ENCODE measurements at regions not wholly inside any gene's neighbourhood (a gene's known extent, or its start where the extent isn't known, plus 50 kb on each side); places are given as distances from the start of the nearest gene placed in this dataset.

DNA sequence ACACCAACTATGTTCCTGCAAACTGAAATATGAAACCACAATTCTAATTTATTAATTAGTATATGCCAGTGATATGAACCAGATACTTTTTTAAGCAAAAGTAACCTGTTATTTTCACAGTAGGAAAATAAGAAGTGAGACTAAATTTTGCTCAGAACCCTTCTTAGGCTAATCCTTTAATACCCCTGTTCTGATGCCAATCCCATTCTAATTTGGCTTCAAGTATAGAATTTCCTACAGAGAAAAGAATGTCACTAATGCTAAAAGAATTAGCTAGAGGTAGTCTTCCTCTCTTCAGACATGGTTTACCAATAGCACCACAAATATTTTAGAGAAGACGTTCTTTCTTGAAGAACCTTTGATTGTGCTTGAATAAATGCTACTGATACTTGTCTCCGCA lies 758.4 kb downstream of the FLRT2 start:
- no peak for DNase-seq
- no peaks in the 10 kb centered on the region for H3K36me3 ChIP-seq
- no peak overlapping the region for H3K4me3 ChIP-seq
- no peaks in the 10 kb centered on the region for H3K27me3 ChIP-seq
- no peaks in the 10 kb centered on the region for H3K9me3 ChIP-seq

DNA sequence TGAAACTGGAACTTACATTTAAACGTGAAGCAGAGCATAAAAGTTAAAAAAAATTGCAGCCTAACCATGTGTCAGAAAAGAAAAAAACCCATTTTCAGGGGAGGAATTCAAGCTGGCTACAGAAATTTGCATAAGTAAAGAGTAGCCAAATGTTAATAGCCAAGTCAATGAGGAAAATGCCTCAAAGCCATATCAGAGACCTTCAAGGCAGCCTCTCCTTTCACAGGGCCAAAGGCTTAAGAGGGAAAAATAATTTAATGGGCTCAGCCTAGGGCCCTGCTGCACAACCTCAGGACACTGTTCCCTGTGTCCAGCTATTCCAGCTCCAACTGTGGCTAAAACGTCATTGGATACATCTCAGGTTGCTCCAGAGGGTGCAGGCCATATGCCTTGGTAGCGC lies 749.5 kb downstream of the FLRT2 start:
- no peaks in the 10 kb centered on the region for H3K36me3 ChIP-seq
- no peak for DNase-seq

DNA sequence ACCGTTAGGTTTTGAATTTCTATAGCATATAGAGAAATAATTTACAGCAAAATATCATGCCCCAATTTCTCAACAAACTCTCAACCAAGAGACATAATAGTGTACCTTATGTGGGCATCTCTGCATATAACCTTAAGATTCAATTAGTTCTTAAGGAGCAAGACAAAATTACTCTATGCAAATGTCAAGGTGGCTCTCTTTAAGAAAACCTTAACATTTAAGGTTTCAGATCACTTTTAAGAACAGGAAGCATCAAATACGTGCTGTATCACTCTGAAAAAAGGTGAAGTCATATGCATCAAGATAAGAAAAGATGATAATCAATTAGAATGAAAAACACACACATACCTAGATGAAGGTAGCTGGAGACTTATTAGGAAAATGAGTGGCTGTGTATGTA lies 728.0 kb downstream of the FLRT2 start:
- H3K36me3 ChIP-seq: no peaks in the 10 kb centered on the region
- H3K9me3 ChIP-seq: no peaks in the 10 kb centered on the region
- H3K27me3 ChIP-seq: no peaks in the 10 kb centered on the region
- no peak overlapping the region for H3K4me3 ChIP-seq
- no peak for DNase-seq

More for the DNA sequence above, 749.5 kb downstream of the FLRT2 start:
- Histone ChIP-seq H3K9me3 (no peaks in the 10 kb centered on the region), H3K27me3 (no peaks in the 10 kb centered on the region), H3K4me3 (no peak overlapping the region)

DNA sequence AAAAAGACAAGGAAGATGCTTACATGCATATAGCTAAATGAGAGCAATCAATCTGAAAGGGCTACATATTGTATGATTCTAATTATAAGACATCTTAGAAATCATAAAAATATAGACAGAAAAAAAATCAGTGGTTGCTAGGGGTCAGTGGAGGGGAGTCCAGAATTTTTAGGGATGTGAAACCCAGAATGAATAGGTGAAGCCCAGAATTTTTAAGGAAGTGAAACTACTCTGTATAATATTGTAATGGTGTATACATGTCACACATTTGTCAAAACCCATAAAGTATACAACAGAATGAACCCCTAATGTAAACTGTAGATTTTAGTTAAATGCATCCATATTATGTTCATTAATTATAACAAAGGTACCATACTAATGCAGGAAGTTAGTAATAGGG lies 713.2 kb downstream of the FLRT2 start:
- no peaks in the 10 kb centered on the region for H3K27me3 ChIP-seq
- H3K4me3 ChIP-seq: no peak overlapping the region
- DNase-seq: no peak
- no peaks in the 10 kb centered on the region for H3K9me3 ChIP-seq
- no peaks in the 10 kb centered on the region for H3K36me3 ChIP-seq

DNA sequence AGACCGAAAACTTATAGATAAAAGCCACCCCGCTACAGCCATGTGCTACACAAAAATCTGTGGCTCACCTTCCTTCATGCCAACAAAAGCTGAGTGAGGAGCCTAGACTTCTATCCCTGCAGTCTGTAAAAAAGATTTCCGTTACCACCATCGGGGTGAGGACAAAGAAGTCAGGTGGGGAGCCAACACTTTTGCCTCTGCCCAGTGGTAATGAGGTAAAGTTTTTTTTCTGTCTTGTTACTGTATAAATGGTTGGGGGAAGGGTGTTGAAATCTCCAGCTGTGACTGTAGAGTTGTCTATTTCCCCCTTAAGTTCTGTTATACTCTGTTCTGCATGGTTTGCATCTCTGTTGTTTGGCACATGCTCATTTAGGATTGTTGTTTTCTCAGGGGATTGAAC lies 707.8 kb downstream of the FLRT2 start:
- H3K27me3 ChIP-seq: no peaks in the 10 kb centered on the region
- DNase-seq: no peak
- H3K9me3 ChIP-seq: no peaks in the 10 kb centered on the region
- H3K36me3 ChIP-seq: no peaks in the 10 kb centered on the region
- H3K4me3 ChIP-seq: no peak overlapping the region

DNA sequence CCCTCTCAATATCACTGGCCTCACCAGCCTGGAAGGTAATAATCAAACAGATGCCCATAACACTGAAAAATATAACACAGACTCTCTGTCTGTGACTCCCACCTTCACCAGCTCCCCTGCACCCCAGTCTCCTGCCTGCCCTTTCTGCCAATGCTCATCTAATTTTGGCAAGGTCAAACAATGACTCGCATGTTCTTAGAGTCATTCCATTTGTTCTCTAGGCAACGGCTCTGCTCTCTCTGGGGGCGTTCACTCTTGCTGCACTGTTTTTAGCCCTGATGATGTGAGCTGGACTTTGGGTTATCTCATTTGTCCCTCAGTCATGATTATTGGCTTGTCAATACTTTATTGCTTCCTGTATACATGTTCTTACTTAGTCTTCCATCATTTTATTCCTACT lies 691.8 kb downstream of the FLRT2 start:
- no peaks in the 10 kb centered on the region for H3K27me3 ChIP-seq
- no peaks in the 10 kb centered on the region for H3K9me3 ChIP-seq
- H3K4me3 ChIP-seq: no peak overlapping the region
- no peaks in the 10 kb centered on the region for H3K36me3 ChIP-seq
- peak; percentile 11 for DNase-seq

DNA sequence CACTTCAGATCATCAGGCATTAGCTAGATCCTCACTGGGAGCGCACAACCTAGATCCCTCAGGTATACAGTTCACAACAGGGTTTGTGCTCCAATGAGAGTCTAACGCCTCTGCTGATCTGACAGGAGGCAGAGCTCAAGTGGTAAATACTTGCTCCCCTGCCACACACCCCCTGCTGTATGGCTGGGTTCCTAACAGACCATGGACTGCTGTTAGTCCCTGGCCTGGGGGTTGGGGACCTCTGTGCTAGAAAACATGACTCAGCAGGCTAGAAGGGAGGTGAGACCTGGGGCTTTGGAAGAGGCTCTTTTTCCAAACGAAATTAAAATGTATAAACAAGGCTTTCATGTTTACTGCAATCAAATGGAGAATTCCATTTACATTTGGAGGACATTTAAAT lies 691.1 kb downstream of the FLRT2 start:
- Histone ChIP-seq H3K4me3 (no peak overlapping the region), H3K27me3 (no peaks in the 10 kb centered on the region), H3K9me3 (no peaks in the 10 kb centered on the region), H3K36me3 (no peaks in the 10 kb centered on the region)
- DNase-seq: no peak

DNA sequence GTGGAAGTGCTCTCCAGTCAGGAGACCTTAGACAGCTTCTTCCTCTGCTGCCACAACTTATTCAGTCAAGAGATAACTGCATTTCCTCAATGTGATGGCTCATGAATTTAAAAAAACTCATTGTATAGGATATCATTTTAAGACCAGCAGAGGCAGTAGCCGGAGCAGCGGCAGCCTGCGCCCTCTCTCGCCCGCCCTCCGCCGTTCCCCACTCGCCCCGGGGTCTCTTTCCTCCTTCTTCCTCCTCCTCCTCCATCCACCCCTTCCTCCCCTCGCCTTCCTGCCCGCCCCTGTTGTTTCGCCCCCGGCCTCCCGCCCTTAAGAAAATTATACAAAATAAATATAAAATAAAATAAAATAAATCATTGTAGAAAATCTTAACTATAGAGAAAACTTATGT lies 687.6 kb downstream of the FLRT2 start:
- H3K27me3 ChIP-seq: no peaks in the 10 kb centered on the region
- no peak overlapping the region for H3K4me3 ChIP-seq
- DNase-seq: no peak
- no peaks in the 10 kb centered on the region for H3K36me3 ChIP-seq
- no peaks in the 10 kb centered on the region for H3K9me3 ChIP-seq

DNA sequence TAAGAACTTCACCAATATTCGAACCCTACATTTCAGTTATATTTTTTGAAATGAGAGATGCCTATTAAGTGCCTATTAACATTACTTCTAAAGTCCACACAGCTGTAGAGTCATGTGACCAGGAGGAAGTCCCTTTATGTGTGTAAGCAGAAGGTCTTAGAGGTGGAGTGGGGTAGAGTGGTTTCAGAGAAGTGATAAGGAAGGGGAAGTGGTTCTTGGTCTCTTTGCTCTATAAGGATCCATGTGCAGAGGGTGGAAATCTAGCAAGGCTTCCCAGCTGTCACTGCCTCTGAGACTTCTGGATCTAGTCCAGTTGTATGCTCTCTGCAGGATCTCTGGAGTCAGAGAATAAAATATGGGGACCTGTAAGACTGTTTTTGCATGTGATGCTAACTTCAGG lies 673.9 kb downstream of the FLRT2 start:
- DNase-seq: no peak
- Histone ChIP-seq H3K4me3 (no peak overlapping the region), H3K27me3 (no peaks in the 10 kb centered on the region), H3K9me3 (no peaks in the 10 kb centered on the region), H3K36me3 (no peaks in the 10 kb centered on the region)

DNA sequence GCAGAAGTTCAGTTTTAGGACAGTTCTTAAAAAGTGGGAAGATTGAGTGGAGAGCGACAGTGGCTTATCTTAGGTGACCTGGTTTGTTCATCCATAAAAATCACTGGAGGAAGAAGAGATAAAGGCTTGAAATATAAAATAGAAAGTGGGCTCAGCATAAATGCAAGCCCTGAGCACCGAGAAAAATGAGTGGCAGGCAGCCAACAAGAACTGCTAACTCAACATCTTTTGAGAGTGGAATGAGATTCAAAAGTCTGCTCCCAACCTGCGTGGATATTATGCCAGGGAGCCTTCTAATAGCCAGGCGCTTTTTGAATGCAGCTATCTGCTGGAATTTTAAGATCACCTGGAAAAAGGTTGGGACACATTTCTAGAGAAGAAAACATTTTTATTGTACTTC lies 666.5 kb downstream of the FLRT2 start:
- H3K9me3 ChIP-seq: no peaks in the 10 kb centered on the region
- H3K27me3 ChIP-seq: no peaks in the 10 kb centered on the region
- H3K4me3 ChIP-seq: no peak overlapping the region
- DNase-seq: no peak
- H3K36me3 ChIP-seq: no peaks in the 10 kb centered on the region

DNA sequence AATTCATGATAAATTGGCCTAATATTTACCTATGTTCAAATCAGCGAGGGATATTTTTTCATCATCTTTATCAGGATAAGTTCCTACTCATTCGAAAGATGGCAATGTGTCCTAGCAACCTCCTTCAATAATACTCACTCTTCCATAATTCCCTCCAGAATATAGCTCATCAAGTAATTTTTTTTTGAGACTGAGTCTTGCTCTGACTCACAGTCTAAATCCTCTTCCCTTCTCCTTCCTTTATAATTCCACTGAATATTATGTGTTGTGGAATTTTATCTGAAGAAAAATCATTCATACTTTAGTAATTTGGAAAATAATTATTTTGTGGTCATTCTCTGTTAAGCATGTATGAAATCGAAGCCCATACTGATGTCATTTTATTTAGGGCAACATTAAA lies 663.8 kb downstream of the FLRT2 start:
- no peaks in the 10 kb centered on the region for H3K27me3 ChIP-seq
- H3K36me3 ChIP-seq: no peaks in the 10 kb centered on the region
- no peak for DNase-seq
- H3K4me3 ChIP-seq: no peak overlapping the region
- no peaks in the 10 kb centered on the region for H3K9me3 ChIP-seq

DNA sequence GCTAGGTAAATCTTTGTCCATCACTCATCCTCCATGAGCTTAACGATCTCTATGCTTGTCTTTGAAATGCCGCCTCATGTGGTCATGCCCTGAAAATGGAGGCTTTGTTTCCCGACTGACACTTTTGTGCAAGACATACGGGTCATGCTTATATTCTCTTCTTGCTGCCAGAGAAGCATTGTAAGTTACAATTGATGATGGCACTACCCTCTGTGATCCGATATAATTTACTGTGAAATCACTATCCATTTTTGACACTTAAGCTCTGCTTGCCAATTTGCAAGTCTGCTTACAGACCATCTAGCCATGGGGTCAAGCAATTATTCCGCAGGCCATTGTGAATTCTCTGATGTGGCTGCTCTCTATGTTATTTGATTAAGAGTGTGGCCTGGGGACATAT lies 650.0 kb downstream of the FLRT2 start:
- no peaks in the 10 kb centered on the region for H3K9me3 ChIP-seq
- H3K27me3 ChIP-seq: no peaks in the 10 kb centered on the region
- H3K36me3 ChIP-seq: no peaks in the 10 kb centered on the region
- no peak for DNase-seq
- H3K4me3 ChIP-seq: no peak overlapping the region

DNA sequence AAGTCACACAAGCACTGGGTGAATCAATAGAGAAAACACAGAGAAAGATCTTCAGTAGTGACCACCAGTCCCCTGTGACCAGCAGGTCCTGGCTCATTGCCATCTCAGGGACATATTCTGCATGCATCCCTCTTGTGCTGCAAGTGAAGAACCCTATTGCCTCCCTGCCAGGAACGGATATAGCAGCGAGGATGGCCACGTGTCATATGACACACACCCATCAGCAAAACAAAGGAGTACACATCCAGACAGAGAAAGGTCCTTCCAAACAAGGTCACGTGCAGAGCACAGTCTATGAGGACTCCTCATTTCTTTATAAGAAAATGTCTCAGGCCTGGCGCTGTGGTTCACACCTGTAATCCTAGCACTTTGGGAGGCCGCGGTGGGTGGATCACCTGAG lies 638.4 kb downstream of the FLRT2 start:
- DNase-seq: no peak
- Histone ChIP-seq H3K9me3 (no peaks in the 10 kb centered on the region), H3K4me3 (no peak overlapping the region), H3K27me3 (no peaks in the 10 kb centered on the region), H3K36me3 (no peaks in the 10 kb centered on the region)

DNA sequence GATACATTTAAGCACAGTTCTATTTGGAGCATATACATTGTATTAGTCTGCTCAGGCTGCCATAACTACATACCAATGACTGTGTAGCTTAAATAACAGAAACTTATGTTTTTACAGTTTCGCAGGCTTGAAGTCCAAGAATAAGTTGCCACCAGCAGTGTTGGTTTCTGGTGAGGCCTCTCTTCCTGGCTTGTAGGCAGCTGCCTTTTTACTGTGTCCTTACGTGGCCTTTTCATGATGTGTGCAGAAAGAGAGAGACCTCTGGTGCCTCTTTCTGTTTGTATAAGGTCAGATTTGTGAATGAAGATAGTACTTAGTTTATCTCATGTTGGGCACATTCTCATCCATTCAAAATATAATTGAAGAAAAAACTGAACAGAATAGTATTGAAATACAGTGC lies 636.6 kb downstream of the FLRT2 start:
- Histone ChIP-seq H3K27me3 (no peaks in the 10 kb centered on the region), H3K9me3 (no peaks in the 10 kb centered on the region), H3K36me3 (no peaks in the 10 kb centered on the region), H3K4me3 (no peak overlapping the region)
- DNase-seq: no peak

DNA sequence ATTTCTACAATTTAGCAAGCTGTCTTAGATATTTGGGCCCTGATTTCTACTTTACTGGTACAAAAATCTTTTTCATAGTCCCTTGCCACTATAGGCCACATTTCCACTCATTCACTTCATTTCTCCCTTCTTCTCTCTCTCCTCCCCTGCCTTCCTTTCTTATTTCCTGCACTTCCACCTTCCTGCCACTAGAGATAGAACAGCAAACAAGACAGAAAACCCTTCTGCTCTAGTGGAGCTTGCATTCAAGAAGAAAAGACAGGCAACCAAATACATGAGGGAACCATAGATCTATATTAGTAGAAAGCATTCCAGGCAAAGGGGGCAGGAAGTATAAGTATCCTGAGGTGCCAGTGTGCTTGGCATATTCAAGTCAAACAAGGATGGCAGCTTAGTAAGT lies 623.5 kb downstream of the FLRT2 start:
- Histone ChIP-seq H3K27me3 (no peaks in the 10 kb centered on the region), H3K9me3 (no peaks in the 10 kb centered on the region)

DNA sequence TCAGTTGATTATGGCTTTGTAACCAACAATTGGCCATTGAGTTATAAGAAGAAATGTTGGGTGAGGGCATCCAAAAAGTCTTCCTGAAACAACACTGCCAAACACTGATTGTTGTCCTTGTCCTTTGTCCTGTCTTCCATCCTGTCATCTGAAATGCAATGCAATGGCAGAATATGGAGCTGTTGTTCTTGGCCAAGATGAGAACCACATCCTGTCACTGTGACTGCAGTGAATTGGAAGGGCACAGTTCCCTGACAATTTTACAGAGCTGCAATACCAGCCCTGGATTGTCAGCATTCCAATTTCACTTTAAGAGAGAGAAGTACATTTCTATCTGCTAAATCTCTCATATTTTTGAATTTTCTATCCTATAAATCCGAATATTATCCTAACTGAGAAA lies 613.3 kb downstream of the FLRT2 start:
- Histone ChIP-seq H3K4me3 (no peak overlapping the region), H3K27me3 (no peaks in the 10 kb centered on the region), H3K36me3 (no peaks in the 10 kb centered on the region), H3K9me3 (no peaks in the 10 kb centered on the region)
- DNase-seq: no peak

More for the DNA sequence above, 623.5 kb downstream of the FLRT2 start:
- no peak for DNase-seq
- no peak overlapping the region for H3K4me3 ChIP-seq
- H3K36me3 ChIP-seq: no peaks in the 10 kb centered on the region

DNA sequence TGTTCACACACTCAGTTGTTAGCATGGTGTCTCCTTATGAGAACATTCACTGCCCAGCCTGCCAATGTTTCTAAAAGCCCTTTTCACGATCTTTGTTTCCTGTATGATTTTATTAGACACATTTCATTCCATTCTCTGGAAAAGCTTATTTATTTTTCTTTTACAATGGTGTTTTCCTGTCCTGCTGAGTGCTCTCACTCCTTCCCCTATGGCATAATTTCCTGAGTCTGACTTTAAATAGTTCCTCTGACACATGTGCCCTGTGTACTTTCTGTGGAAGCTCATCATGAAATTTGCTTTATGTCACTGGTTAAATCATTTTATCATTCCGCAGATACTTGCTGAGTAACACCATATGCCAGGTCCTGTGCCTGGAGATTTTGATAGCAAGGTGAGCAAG lies 612.0 kb downstream of the FLRT2 start:
- Histone ChIP-seq H3K27me3 (no peaks in the 10 kb centered on the region), H3K4me3 (no peak overlapping the region), H3K9me3 (no peaks in the 10 kb centered on the region), H3K36me3 (no peaks in the 10 kb centered on the region)
- DNase-seq: no peak

DNA sequence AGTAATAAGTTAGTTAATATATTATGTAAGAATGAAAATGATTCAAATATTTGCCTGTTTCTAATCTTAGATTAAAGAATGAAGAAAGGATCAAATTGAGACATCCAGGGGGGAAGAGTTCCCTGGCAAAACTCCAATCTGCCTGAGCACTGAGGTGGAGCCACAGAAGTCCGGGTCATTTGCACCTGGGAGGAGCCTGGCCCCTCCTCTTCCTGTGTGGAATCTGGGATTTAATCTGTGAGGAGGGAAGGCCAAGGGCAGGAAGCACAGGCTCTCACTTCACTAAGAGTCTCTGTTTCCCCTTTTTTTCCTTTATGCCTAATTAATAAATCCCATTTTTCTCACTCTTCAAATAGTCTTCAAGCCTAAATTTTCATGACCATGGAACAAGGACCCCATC lies 599.5 kb downstream of the FLRT2 start:
- Histone ChIP-seq H3K27me3 (no peaks in the 10 kb centered on the region), H3K36me3 (no peaks in the 10 kb centered on the region), H3K9me3 (no peaks in the 10 kb centered on the region), H3K4me3 (no peak overlapping the region)
- DNase-seq: no peak

DNA sequence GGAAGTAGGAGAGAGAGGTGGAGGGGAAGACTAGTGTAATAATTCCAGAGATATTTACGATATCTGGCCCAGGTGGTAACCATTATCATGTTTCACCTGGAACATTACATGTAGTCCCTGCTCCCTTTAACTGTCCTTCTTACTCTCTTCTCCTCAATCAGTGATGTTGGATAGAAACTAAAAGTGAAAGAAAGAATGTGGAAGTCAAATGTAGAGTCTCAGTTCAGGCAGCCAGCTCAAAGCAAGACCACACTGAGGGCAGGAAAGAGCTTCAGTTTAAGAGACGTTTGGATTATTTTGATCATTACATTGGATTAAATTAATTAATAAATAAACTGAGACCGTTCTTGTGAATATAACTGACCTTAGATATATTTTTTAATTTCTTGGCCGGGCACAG lies 594.4 kb downstream of the FLRT2 start:
- Histone ChIP-seq H3K27me3 (no peaks in the 10 kb centered on the region), H3K36me3 (no peaks in the 10 kb centered on the region), H3K9me3 (no peaks in the 10 kb centered on the region), H3K4me3 (no peak overlapping the region)
- DNase-seq: no peak
